Body of pancreas (tissue), 4 donors: ENCODE measurements at regions not wholly inside any gene's neighbourhood (a gene's known extent, or its start where the extent isn't known, plus 50 kb on each side); places are given as distances from the start of the nearest gene placed in this dataset.

ENCODE experiments used
- ATAC-seq: fragments of 150-250 bp; one replicate; pipeline ENCODE4 v1.9.1; 2016
- DNase-seq, 4 donors: peaks; one replicate each; pipeline ENCODE4 v3.0.0-alpha.2; 2019
- H3K27ac ChIP-seq, 4 donors: fragments of 200-600 bp; sonication (generic); 1 replicate in 3 of 4; 2 replicates in 1 of 4; pipeline versions ENCODE4 v1.5.1 to v1.6.1; 2016 to 2019; ENCODE audit warnings: mild to moderate bottlenecking in 1 of 4, mixed read lengths in 1 of 4, moderate library complexity in 1 of 4
- H3K27me3 ChIP-seq, 2 donors: fragments of 200-600 bp; sonication (generic); one replicate each; pipeline ENCODE4 v1.6.0; 2016; ENCODE audit warnings: mild to moderate bottlenecking in 1 of 2
- H3K36me3 ChIP-seq, 2 donors: fragments of 200-600 bp; sonication (generic); replicated peaks in 1 of 2; 2 replicates each; pipeline ENCODE4 v1.5.1; 2016; ENCODE audit warnings: low read depth in 2 of 2; ENCODE audit not compliant: insufficient read depth in 1 of 2
- H3K4me1 ChIP-seq: fragments of 200-600 bp; sonication (generic); one replicate; pipeline ENCODE4 v1.6.0; 2016
- H3K4me3 ChIP-seq, 2 donors: fragments of 200-600 bp; sonication (generic); 1 replicate in 1 of 2; 2 replicates in 1 of 2; pipeline ENCODE4 v1.5.1; 2016 to 2019
- H3K9me3 ChIP-seq, 3 donors: fragments of 200-600 bp; sonication (generic); 1 replicate in 2 of 3; 2 replicates in 1 of 3; pipeline ENCODE4 v1.5.1; 2016
- POLR2A ChIP-seq, 3 donors: fragments of 450-650 bp; IDR thresholded peaks; one replicate each; pipeline ENCODE4 v1.6.1; 2016; ENCODE audit warnings: antibody characterized with exemption in 3 of 3, mild to moderate bottlenecking in 2 of 3
- WGBS, 2 donors: methylation state at CpG; one replicate each; pipeline ENCODE4 v1.1.5; 2017; 5-methylcytosine and 5-hydroxymethylcytosine counted together
- intact Hi-C: fragments of 100-400 bp; cut with DNase I; formaldehyde crosslinking; loops from one replicate; pipeline ENCODE4 v1.15.1; 2023
- TF ChIP-seq, protein P1 (sequence below), 7 experiments: fragments of 450-650 bp in 4 of 7; fragments of 200-600 bp in 3 of 7; sonication (generic) in 3 of 7; IDR thresholded peaks; one replicate each; pipeline ENCODE4 v1.5.1; 2016 to 2019; ENCODE audit warnings: antibody characterized with exemption in 7 of 7

DNA sequence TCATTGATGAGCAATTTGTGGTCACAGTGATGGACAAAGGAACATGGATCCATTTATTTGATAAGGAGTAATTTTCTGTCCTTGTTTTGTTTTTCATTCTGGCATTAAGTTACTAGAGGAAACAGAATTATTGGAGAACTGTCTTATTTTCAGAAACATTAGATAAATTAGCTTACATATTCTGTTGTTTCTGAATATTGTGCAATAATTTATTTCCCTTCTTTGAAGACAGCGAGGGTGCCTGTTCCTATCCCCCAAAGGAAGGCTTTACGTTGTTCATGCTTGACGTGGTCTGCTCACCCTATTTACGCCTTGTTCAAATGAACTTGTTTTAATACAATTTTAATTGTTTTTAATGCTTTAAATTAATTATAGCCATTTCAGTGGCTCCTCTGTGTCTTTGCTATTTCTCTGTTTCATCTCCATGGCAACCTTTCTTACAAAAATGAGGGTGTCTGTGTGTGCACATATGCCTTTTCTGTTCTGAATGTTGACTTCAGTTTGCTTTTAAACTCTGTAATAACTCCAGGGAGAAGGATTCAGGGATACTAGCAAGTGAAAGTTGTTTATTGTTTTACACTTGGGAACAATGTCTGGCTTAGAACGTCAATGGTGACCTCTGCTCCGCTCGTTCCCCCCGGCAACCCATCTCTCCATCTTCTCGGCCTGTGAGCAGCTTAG, 138.3 kb upstream of the PLET1 start:
- Histone ChIP-seq H3K27me3 (no peaks in the 10 kb centered on the region), H3K4me1 (no peaks in the 10 kb centered on the region), H3K36me3 (no peaks in the 10 kb centered on the region), H3K4me3 (no peak overlapping the region), H3K9me3 (no peaks in the 10 kb centered on the region), H3K27ac (no peak overlapping the region)
- TF ChIP-seq, protein P1, sequence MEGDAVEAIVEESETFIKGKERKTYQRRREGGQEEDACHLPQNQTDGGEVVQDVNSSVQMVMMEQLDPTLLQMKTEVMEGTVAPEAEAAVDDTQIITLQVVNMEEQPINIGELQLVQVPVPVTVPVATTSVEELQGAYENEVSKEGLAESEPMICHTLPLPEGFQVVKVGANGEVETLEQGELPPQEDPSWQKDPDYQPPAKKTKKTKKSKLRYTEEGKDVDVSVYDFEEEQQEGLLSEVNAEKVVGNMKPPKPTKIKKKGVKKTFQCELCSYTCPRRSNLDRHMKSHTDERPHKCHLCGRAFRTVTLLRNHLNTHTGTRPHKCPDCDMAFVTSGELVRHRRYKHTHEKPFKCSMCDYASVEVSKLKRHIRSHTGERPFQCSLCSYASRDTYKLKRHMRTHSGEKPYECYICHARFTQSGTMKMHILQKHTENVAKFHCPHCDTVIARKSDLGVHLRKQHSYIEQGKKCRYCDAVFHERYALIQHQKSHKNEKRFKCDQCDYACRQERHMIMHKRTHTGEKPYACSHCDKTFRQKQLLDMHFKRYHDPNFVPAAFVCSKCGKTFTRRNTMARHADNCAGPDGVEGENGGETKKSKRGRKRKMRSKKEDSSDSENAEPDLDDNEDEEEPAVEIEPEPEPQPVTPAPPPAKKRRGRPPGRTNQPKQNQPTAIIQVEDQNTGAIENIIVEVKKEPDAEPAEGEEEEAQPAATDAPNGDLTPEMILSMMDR (IDR thresholded peaks at IDR 0.05) = no peak
- TF ChIP-seq POLR2A (IDR thresholded peaks at IDR 0.05) = no peak
- no peak for ATAC-seq
- 53 to 64% methylated on average over 9 of the region's 9 CpGs for WGBS, 2 donors
- intact Hi-C loops = no loop called here
- no peak for DNase-seq

DNA sequence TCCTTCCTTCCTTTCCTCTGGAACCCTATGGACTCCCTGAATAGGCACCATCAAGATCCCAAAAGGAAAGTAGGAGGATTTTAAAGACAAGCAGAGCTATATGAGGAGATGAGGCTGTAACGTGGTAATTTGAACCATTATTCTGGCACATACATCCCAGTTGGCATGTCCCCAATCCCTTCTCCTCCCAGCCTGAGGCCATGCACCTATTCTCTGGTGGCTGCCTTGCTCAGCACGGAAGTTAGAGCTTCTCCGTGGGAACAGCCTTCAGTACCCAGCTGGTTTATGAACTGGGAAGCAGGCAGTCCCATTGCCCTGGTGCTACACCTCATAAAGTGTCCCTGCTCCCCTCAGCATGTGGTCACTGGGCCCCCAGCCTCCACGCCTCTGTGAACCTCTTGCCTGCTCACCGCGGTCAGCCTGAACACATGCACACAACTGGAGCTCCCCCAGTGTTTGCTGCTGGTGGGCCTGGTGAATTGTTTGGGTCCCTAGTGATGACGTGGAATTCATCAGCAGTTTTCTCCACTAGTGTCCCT, 139.9 kb upstream of the PLET1 start:
- ATAC-seq (no peak), DNase-seq (no peak)
- WGBS, 2 donors = 66 to 76% methylated on average over 6 to 7 of the region's 7 CpGs
- Histone ChIP-seq H3K27ac (no peak overlapping the region), H3K4me3 (no peak overlapping the region), H3K27me3 (no peaks in the 10 kb centered on the region), H3K9me3 (no peaks in the 10 kb centered on the region), H3K36me3 (no peaks in the 10 kb centered on the region), H3K4me1 (no peaks in the 10 kb centered on the region)
- TF ChIP-seq POLR2A (IDR thresholded peaks at IDR 0.05) = no peak
- TF ChIP-seq, protein P1 (IDR thresholded peaks at IDR 0.05) = no peak
- intact Hi-C loops = no loop called here

DNA sequence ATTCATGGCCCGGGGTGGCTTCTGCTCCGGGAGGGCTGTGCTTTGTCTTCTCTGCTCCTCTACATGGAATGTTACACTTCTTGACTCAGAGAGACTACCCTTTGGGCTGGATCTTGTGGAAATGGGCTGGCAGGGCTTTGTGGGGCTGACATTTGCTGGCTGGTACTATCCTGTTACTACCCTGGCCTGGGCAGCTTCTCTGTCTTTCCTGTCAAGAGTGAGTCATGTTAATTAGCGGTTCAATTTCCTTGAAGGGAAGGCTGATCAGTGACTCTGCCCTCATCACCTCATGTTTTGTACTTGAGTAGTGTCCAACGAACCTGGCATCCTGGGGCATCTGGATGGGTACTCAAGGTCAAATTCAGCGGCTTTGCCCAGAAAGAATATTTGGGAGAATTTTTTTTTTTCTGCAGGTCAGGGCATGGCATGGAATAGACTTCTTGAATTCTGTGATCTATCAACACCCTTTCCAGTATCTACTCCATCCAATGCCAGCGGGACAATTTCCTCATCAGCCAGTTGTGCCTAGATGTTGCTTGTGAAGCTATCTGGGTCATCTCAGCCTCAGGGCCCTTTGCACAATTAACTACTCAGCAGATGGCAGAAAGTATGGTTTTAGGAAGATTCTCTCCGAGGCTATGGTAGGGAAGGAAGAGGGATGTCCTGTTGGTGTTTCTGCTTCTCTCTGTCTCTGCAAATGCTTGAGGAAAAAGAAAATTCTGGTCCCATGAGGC, 140.5 kb upstream of the PLET1 start:
- no peak for ATAC-seq
- DNase-seq = no peak
- WGBS, 2 donors = 78% methylated on average over 7 of the region's 7 CpGs

DNA sequence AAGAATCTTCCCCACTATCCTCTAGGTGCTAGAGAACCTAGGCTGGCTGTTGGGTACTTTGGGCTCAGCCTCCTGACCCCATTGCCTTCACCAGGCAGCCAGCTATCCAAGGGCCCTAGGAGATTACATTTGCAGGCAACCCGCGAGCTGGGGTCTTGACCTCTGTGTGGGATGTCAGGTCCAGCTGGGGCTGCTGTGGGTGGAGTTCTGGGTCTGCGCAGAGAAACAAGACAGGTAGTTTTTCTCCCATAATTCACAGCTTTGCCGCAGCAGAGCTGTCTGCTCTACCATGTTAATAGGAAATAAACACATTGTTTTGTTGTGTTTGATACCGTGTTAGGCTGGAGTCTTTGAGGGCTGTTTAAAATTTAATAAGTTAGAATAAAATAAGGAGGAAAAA, 142.8 kb upstream of the PLET1 start:
- H3K36me3 ChIP-seq = no peaks in the 10 kb centered on the region
- 80 to 84% methylated on average over 5 of the region's 5 CpGs for WGBS, 2 donors

More for the DNA sequence above, 140.5 kb upstream of the PLET1 start:
- H3K4me1 ChIP-seq = no peaks in the 10 kb centered on the region
- no peak overlapping the region for H3K27ac ChIP-seq
- no peak overlapping the region for H3K4me3 ChIP-seq
- intact Hi-C loops = no loop called here
- TF ChIP-seq, protein P1 (IDR thresholded peaks at IDR 0.05) = no peak
- no peak for TF ChIP-seq POLR2A (IDR thresholded peaks at IDR 0.05)
- no peaks in the 10 kb centered on the region for H3K27me3 ChIP-seq
- no peaks in the 10 kb centered on the region for H3K36me3 ChIP-seq
- no peaks in the 10 kb centered on the region for H3K9me3 ChIP-seq

More for the DNA sequence above, 142.8 kb upstream of the PLET1 start:
- TF ChIP-seq, protein P1 (IDR thresholded peaks at IDR 0.05) = no peak
- TF ChIP-seq POLR2A (IDR thresholded peaks at IDR 0.05) = no peak
- Histone ChIP-seq H3K9me3 (no peaks in the 10 kb centered on the region), H3K4me1 (no peaks in the 10 kb centered on the region), H3K4me3 (no peak overlapping the region), H3K27ac (no peak overlapping the region), H3K27me3 (no peaks in the 10 kb centered on the region)
- ATAC-seq (no peak), DNase-seq (no peak)
- intact Hi-C loops = no loop called here
